ENCODE measurements at regions not wholly inside any gene's neighbourhood (a gene's known extent, or its start where the extent isn't known, plus 50 kb on each side); places are given as distances from the start of the nearest gene placed in this dataset.

DNA sequence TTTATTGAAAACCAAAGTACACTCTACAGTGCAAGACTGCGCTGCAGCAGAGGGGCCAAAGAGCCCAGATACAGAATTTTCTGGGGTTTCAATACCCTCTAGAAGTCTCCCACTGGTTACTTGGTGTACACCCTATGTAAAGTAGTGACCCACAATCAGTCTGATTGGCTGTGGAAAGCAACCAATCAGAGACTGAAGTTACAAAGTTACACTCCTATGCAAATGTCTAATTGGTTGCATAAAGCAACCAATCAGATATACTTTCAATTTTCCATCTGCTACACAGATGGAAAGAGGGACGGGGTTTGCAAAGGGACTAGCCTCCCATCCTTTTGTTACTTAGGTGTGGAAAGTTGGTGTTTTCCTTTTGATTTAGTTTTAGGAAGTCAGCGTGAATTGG is 198.9 kb upstream of the SH3BP4 start:
- in situ Hi-C loops (cut with HindIII; ENCODE audit: low pct_ligation_motif_present, low pct_unique_long_range_greater_than_20kb, low sequenced_read_pairs) = no loop called here
- DNase-seq = no peak

DNA sequence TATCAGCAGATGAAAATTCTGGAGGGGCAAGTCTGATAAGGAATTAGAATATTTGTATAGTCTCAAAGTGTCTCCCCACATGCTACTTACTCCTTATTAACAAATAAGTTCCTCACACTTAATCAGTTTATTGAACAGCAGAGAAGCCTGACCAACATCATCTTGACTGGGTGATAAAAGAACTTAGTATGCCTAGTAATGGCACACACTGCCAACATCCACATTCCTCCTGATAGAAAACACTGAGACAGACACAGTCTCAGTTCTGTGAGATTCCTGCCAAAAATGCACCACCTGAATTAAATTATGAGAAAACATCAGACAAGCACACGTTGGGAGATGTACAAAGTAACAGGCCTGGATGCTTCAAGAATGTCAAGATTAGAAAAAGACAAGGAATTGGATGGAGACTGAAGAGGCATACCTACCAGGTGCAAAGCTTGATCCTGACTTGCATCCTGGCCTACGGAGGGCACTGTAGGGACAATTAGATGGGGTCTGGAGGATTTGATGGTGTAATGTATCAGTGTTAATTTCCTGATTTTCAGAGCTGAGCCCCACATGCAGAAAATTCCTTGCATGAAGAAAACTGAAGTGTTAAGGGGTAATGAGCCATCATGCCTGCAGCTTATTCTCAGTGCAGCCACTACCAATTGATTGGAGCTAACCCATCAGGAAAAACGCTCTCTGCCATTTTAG is 200.4 kb upstream of the SH3BP4 start:
- DNase-seq = peak; percentile 31
- in situ Hi-C loops (cut with HindIII; ENCODE audit: low pct_ligation_motif_present, low pct_unique_long_range_greater_than_20kb, low sequenced_read_pairs) = no loop called here

DNA sequence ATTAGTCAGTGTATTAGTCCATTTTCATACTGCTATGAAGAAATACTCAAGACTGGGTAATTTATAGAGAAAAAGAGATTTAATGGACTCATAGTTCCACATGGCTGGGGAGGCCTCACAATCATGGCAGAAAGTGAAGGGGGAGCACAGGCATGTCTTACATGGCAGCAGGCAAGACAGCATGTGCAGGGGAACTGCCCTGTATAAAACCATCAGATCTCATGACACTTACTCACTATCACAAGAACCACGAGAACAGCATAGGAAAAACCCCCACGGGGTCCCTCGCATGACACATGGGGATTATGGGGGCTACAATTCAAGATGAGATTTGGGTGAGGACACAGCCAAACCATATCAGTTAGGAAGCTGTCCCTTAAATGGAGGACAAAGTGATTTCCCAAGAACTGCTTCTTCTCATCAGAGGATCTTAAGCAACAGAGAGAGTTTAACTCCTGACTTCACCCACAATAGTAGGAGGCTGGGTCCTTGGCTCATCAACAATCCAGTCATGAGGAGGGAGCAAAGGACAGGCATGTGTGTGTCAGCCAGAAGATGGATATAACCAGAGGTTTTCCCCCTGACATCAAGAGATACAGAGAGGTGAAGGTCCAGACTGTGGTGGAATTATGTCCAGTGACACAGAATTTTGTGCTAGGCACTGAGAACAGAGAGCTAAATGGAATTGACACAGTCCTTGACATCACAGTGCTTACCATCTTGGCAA is 203.8 kb upstream of the SH3BP4 start:
- no peak for DNase-seq
- in situ Hi-C loops (cut with HindIII; ENCODE audit: low pct_ligation_motif_present, low pct_unique_long_range_greater_than_20kb, low sequenced_read_pairs) = no loop called here

GRCh38 chr2:234747032-234747431 is 204.8 kb upstream of the SH3BP4 start:
- in situ Hi-C loops (cut with HindIII; ENCODE audit: low pct_ligation_motif_present, low pct_unique_long_range_greater_than_20kb, low sequenced_read_pairs) = no loop called here
- DNase-seq = no peak

DNA sequence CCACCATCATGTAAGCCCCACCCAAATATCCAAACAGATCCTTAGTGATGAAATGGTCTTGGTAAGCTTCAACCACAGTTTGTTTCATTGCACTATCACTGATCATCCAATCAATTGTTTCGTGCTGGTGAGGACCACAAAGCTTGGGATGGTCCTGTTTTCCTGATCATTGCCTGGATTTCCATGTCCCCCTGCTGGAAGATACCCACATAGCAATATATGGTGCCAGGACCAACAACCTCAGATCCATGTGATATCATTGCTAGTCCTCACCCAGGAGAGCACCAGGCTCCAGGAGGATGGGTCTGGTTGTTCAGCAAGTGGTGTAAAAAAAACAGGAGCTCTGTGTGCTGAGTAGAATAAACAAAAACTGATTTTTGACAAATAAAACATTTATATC is 206.5 kb upstream of the SH3BP4 start:
- in situ Hi-C loops (cut with HindIII; ENCODE audit: low pct_ligation_motif_present, low pct_unique_long_range_greater_than_20kb, low sequenced_read_pairs) = no loop called here
- no peak for DNase-seq

- in situ Hi-C loops (cut with HindIII; ENCODE audit: low pct_ligation_motif_present, low pct_unique_long_range_greater_than_20kb, low sequenced_read_pairs) = no loop called here
- no peak for DNase-seq
These were observed 209.8 kb upstream of the SH3BP4 start for GRCh38 chr2:234741976-234742375.

DNA sequence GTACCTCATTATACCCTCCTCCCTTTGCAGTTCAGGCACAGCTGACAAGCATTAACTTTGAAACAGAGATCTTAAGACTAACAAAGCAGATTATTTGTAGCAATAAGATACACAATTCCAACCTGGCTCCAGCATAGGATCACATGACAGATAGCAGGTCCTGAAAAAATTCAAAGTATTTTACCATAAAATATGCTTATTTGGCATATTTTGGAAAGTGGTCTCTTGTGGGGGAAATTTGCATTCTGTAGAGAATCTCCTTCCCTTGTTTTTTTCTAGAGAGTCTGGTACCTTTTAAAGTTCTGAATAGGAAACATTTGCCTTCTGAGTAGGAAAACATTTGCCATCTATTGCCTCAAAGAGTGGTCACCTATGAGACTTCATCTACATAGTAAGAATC is 212.8 kb upstream of the SH3BP4 start:
- in situ Hi-C loops (cut with HindIII; ENCODE audit: low pct_ligation_motif_present, low pct_unique_long_range_greater_than_20kb, low sequenced_read_pairs) = no loop called here
- DNase-seq = no peak

DNA sequence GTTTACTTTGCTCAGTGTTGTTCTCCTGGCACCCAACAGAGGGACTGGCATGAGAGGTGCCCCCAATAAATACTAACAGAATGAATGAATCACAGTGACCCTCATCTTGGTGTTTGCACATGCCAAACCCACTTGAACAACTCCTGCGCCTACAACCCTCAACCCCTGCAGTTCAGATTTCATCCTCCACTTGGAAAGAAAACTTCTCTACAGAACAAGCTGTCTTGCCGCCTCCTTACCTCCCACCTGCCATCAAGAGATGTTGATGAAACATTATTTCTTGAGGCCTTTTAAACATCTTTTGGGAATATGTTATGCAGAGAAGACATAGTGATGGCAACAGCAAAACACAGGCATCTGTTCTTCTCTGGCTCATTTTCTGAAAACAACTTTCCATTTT is 216.0 kb upstream of the SH3BP4 start:
- no peak for DNase-seq
- in situ Hi-C loops (cut with HindIII; ENCODE audit: low pct_ligation_motif_present, low pct_unique_long_range_greater_than_20kb, low sequenced_read_pairs) = no loop called here

- no peak for DNase-seq
- in situ Hi-C loops (cut with HindIII; ENCODE audit: low pct_ligation_motif_present, low pct_unique_long_range_greater_than_20kb, low sequenced_read_pairs) = no loop called here
These were observed 217.8 kb upstream of the SH3BP4 start for GRCh38 chr2:234733795-234734600.

DNA sequence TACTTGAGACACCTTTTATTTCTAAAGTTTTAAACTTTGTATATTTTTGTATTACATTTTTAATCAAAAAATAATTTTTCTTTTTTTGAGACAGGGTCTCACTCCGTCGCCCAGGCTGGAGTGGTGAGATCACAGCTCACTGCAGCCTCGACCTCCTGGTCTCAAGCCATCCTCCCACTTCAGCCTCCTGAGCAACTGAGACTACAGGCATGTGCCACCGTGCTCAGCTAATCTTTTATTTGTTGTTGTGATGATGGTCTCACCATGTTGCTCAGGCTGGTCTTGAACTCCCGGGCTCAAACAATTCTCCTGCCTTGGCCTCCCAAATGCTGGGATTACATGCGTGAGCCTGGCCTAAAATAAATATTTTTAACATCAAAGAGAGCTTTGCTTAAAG is 218.7 kb upstream of the SH3BP4 start:
- in situ Hi-C loops (cut with HindIII; ENCODE audit: low pct_ligation_motif_present, low pct_unique_long_range_greater_than_20kb, low sequenced_read_pairs) = no loop called here
- no peak for DNase-seq

GRCh38 chr2:234732404-234733092 is 219.3 kb upstream of the SH3BP4 start:
- no peak for DNase-seq
- in situ Hi-C loops (cut with HindIII; ENCODE audit: low pct_ligation_motif_present, low pct_unique_long_range_greater_than_20kb, low sequenced_read_pairs) = no loop called here

DNA sequence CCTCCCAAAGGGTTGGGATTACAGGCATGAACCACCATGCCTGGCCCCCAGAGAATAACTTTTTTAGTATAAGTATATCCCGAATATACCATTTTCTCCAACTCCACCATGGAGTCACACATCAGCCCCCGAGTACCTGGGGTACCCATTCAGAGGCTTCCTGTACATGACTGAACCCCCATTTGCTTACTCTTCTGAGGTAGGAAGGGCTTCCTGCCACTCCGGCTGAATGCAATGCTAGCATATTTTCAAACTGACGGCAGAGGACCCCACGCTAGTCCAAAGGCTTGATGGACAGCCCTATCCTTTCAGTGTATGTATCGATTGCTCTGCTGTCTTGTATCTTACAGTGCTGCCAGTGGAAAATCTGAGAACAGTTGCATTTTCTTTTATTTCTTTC is 220.6 kb upstream of the SH3BP4 start:
- in situ Hi-C loops (cut with HindIII; ENCODE audit: low pct_ligation_motif_present, low pct_unique_long_range_greater_than_20kb, low sequenced_read_pairs) = no loop called here
- DNase-seq = no peak

GRCh38 chr2:234730066-234730640 is 221.7 kb upstream of the SH3BP4 start:
- in situ Hi-C loops (cut with HindIII; ENCODE audit: low pct_ligation_motif_present, low pct_unique_long_range_greater_than_20kb, low sequenced_read_pairs) = no loop called here
- DNase-seq = no peak

- DNase-seq = no peak
- in situ Hi-C loops (cut with HindIII; ENCODE audit: low pct_ligation_motif_present, low pct_unique_long_range_greater_than_20kb, low sequenced_read_pairs) = no loop called here
These were observed 226.1 kb upstream of the SH3BP4 start for GRCh38 chr2:234725528-234726264.

DNA sequence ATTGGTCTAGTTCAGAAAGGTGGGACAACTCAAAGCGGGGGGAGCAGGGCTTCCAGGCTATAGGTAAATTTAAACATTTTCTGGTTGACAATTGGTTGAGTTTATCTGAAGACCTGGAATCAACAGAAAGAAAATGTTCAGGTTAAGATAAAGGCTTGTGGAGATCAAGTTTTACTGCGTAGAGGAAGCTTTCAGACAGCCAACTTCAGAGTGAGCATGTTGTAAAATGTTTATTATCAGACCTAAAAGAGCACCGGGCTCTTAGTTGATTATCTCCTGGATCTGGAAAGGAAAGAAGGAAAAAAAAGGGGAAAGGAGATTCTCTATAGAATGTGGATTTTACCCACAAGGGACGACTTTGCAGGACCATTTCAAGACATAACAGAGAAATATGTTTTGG is 227.0 kb upstream of the SH3BP4 start:
- in situ Hi-C loops (cut with HindIII; ENCODE audit: low pct_ligation_motif_present, low pct_unique_long_range_greater_than_20kb, low sequenced_read_pairs) = no loop called here
- DNase-seq = no peak

DNA sequence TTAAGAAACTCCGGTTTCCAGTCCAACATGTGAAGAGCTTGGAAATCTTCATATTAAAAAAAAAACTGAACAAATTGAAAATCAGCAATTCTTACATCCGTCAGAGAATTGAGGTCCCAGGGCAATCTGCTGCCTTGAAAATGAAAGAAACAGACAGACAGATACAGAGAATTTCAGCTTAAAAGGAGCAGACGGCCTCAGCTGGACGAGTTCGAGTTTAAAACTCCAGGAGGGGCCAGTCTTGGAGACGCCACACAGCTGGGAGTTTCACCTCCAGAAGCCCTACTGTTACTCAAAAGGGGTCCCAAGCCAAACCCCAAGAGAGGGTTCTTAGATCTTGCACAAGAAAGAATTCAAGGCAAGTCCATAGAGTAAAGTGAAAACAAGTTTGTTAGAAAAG is 226.5 kb upstream of the ARL4C start:
- no peak for DNase-seq
- in situ Hi-C loops (cut with HindIII; ENCODE audit: low pct_ligation_motif_present, low pct_unique_long_range_greater_than_20kb, low sequenced_read_pairs) = no loop called here

DNA sequence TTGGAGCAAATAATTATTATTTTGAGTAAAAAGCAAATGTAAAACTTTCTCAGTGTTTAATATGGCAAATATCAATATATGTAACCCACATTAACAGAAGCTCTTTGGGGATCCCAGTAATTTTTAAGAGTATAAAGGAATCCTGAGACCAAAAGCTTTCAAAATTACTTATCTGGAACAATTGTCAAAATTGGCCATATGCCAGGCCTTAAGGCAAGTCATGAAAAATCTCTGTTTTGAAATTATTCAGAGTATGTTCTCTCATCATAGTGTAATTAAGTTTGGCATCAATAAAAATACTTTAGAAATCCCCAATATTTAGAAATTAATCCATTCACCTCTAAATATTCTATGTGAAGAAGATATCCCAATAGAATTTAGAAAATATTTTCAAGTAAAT is 225.3 kb upstream of the ARL4C start:
- in situ Hi-C loops (cut with HindIII; ENCODE audit: low pct_ligation_motif_present, low pct_unique_long_range_greater_than_20kb, low sequenced_read_pairs) = no loop called here
- DNase-seq = no peak

GRCh38 chr2:234719116-234719716 is 222.3 kb upstream of the ARL4C start:
- no peak for DNase-seq
- in situ Hi-C loops (cut with HindIII; ENCODE audit: low pct_ligation_motif_present, low pct_unique_long_range_greater_than_20kb, low sequenced_read_pairs) = no loop called here
